ENCODE measurements at regions not wholly inside any gene's neighbourhood (a gene's known extent, or its start where the extent isn't known, plus 50 kb on each side); places are given as distances from the start of the nearest gene placed in this dataset.

GRCh38 chr1:59125676-59126320 is 171.1 kb upstream of the FGGY start:
- Mint-ChIP-seq H3K36me3 (ENCODE audit: unreplicated experiment) (no peaks in the 10 kb centered on the region), H3K27me3 (ENCODE audit: unreplicated experiment) (no peaks in the 10 kb centered on the region), H3K9me3 (ENCODE audit: unreplicated experiment) (no peaks in the 10 kb centered on the region), H3K4me3 (ENCODE audit: unreplicated experiment) (no peak overlapping the region), H3K4me1 (ENCODE audit: unreplicated experiment) (peaks cover 28% of the 10 kb centered on the region), H3K27ac (ENCODE audit: unreplicated experiment) (no peak overlapping the region)
- TF ChIP-seq CTCF (IDR thresholded peaks at IDR 0.05), result no peak
- DNase-seq (ENCODE audit: extremely low spot score, unreplicated experiment), result no peak

DNA sequence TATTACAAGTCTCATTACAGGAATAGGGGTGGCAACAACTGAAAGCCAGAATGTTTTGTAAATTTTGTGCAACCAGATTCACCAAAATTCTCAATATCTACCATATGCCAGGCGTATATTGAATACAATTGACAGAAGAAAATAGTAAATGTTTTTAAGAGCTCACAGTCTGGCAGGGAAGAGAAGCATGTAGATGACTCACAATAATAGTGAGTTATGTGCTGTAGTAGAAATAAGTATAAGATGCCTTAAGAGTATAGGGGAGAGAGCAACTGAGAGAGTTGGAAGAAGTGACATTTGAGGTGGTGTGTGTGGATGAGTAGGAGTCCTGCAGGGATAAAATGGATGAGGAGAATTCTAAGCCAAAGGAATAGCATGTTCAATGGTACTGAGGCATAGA is 170.5 kb upstream of the FGGY start:
- Mint-ChIP-seq H3K4me3 (ENCODE audit: unreplicated experiment) (no peak overlapping the region), H3K36me3 (ENCODE audit: unreplicated experiment) (no peaks in the 10 kb centered on the region)
- no peak for DNase-seq (ENCODE audit: extremely low spot score, unreplicated experiment)

DNA sequence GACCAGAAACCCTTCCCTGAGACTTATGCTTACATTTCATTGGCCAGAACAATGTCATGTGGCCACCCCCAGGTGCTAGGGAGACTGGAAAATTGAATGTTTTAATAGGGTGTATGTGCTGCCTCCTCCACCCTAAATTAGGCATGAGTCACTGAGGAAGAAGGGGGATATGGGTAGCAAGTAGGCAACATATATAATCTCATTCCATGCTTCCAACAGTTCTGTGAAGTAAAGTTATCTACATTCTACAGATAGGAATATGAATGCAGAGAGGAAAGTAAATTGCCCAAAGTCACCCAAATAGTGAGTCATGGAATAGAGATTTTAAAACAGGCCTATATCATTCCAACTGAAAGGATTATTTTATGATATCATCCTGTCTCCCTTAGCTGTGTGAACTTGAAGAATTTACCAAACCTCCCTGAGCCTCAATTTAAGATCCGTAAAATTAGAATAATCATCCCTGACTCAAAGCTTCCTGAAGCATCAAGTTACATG is 168.6 kb upstream of the FGGY start:
- H3K36me3 Mint-ChIP-seq (ENCODE audit: unreplicated experiment), result no peaks in the 10 kb centered on the region
- no peak overlapping the region for H3K27ac Mint-ChIP-seq (ENCODE audit: unreplicated experiment)
- H3K9me3 Mint-ChIP-seq (ENCODE audit: unreplicated experiment), result no peaks in the 10 kb centered on the region
- no peak for TF ChIP-seq CTCF (IDR thresholded peaks at IDR 0.05)
- H3K4me1 Mint-ChIP-seq (ENCODE audit: unreplicated experiment), result peaks cover 28% of the 10 kb centered on the region
- H3K27me3 Mint-ChIP-seq (ENCODE audit: unreplicated experiment), result no peaks in the 10 kb centered on the region
- DNase-seq (ENCODE audit: extremely low spot score, unreplicated experiment), result no peak
- no peak overlapping the region for H3K4me3 Mint-ChIP-seq (ENCODE audit: unreplicated experiment)

More for the DNA sequence above, 170.5 kb upstream of the FGGY start:
- no peaks in the 10 kb centered on the region for H3K9me3 Mint-ChIP-seq (ENCODE audit: unreplicated experiment)
- H3K4me1 Mint-ChIP-seq (ENCODE audit: unreplicated experiment), result peaks cover 28% of the 10 kb centered on the region
- no peaks in the 10 kb centered on the region for H3K27me3 Mint-ChIP-seq (ENCODE audit: unreplicated experiment)
- no peak overlapping the region for H3K27ac Mint-ChIP-seq (ENCODE audit: unreplicated experiment)
- TF ChIP-seq CTCF (IDR thresholded peaks at IDR 0.05), result no peak

DNA sequence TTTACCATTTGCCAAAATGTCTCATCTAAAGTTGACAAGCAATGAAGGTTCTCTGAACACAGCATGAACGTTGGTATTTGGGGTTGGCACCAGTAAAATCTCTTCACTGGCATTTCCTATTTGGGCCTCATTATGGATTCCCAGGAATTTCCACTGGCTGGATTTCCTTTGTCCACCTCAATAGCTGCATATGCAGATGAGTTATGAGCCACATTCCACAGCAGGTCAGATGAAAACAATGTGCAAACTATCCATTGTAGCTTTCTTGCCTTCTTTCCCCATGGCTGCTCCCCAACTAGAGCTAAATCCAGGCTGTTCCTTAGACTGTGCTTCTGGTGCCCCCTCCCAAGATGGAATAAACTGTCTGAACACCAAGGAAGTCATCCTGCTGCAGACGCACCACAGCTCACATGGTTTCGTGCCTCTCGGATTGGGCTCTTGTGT is 168.1 kb upstream of the FGGY start:
- Mint-ChIP-seq H3K4me3 (ENCODE audit: unreplicated experiment) (no peak overlapping the region), H3K4me1 (ENCODE audit: unreplicated experiment) (peaks cover 28% of the 10 kb centered on the region), H3K27ac (ENCODE audit: unreplicated experiment) (no peak overlapping the region), H3K36me3 (ENCODE audit: unreplicated experiment) (no peaks in the 10 kb centered on the region), H3K27me3 (ENCODE audit: unreplicated experiment) (no peaks in the 10 kb centered on the region), H3K9me3 (ENCODE audit: unreplicated experiment) (peaks cover 3% of the 10 kb centered on the region)
- TF ChIP-seq CTCF (IDR thresholded peaks at IDR 0.05), result no peak
- no peak for DNase-seq (ENCODE audit: extremely low spot score, unreplicated experiment)

- H3K4me1 Mint-ChIP-seq (ENCODE audit: unreplicated experiment), result peaks cover 19% of the 10 kb centered on the region
- no peaks in the 10 kb centered on the region for H3K36me3 Mint-ChIP-seq (ENCODE audit: unreplicated experiment)
- TF ChIP-seq CTCF (IDR thresholded peaks at IDR 0.05), result no peak
- no peak overlapping the region for H3K4me3 Mint-ChIP-seq (ENCODE audit: unreplicated experiment)
- H3K27ac Mint-ChIP-seq (ENCODE audit: unreplicated experiment), result no peak overlapping the region
- no peaks in the 10 kb centered on the region for H3K27me3 Mint-ChIP-seq (ENCODE audit: unreplicated experiment)
- peaks cover 3% of the 10 kb centered on the region for H3K9me3 Mint-ChIP-seq (ENCODE audit: unreplicated experiment)
- DNase-seq (ENCODE audit: extremely low spot score, unreplicated experiment), result no peak
Measured at GRCh38 chr1:59132295-59132694, 164.6 kb upstream of the FGGY start.

All from osteocyte (in vitro differentiated cells).